Vagina (tissue), 2 donors: ENCODE measurements at regions not wholly inside any gene's neighbourhood (a gene's known extent, or its start where the extent isn't known, plus 50 kb on each side); places are given as distances from the start of the nearest gene placed in this dataset.
A peak's percentile ranks its signal among the peaks of the same experiment; 100 is the strongest.
"Not testable (repeated sequence)": the region's sequence is repeated elsewhere in the genome, so short reads cannot be mapped to it uniquely, and the experiment has no call there.

Experiments
- DNase-seq, 2 donors: peaks; one replicate each; pipeline ENCODE4 v3.0.0-alpha.2; 2017; ENCODE audit errors: extremely low spot score in 2 of 2
- H3K27ac ChIP-seq: fragments of 200-600 bp; sonication (generic); one replicate; pipeline ENCODE4 v1.5.1; 2019
- H3K27me3 ChIP-seq: fragments of 200-600 bp; sonication (generic); one replicate; pipeline ENCODE4 v1.5.1; 2019
- H3K36me3 ChIP-seq, 2 donors: fragments of 200-600 bp; sonication (generic); one replicate each; pipeline ENCODE4 v1.5.1; 2017 to 2019
- H3K4me1 ChIP-seq: fragments of 200-600 bp; sonication (generic); one replicate; pipeline ENCODE4 v1.5.1; 2019
- H3K4me3 ChIP-seq, 2 donors: fragments of 200-600 bp; sonication (generic); 1 replicate in 1 of 2; 2 replicates in 1 of 2; pipeline ENCODE4 v1.5.1; 2016 to 2019
- H3K9me3 ChIP-seq: fragments of 200-600 bp; sonication (generic); one replicate; pipeline ENCODE4 v1.5.1; 2019
- POLR2A ChIP-seq, 2 donors: fragments of 450-650 bp; IDR thresholded peaks; one replicate each; pipeline ENCODE4 v1.6.1; 2017; ENCODE audit warnings: antibody characterized with exemption in 2 of 2, mild to moderate bottlenecking in 2 of 2, moderate library complexity in 2 of 2
- POLR2AphosphoS5 ChIP-seq, 2 donors: sonication (generic); formaldehyde crosslinking; IDR thresholded peaks; one replicate each; pipeline ENCODE4 v1.9.0; 2017; ENCODE audit warnings: antibody characterized with exemption in 2 of 2, mild to moderate bottlenecking in 2 of 2, low read depth in 1 of 2; ENCODE audit not compliant: insufficient read depth in 1 of 2
- intact Hi-C: fragments of 100-400 bp; cut with DNase I; formaldehyde crosslinking; loops from one replicate; pipeline ENCODE4 v1.15.1; 2023
- TF ChIP-seq, protein P1 (sequence below), 3 experiments: fragments of 450-650 bp in 2 of 3; fragments of 200-600 bp in 1 of 3; sonication (generic) in 1 of 3; IDR thresholded peaks; one replicate each; pipeline ENCODE4 v1.5.1; 2017 to 2019; ENCODE audit warnings: antibody characterized with exemption in 3 of 3, mild to moderate bottlenecking in 2 of 3, moderate library complexity in 2 of 3

DNA sequence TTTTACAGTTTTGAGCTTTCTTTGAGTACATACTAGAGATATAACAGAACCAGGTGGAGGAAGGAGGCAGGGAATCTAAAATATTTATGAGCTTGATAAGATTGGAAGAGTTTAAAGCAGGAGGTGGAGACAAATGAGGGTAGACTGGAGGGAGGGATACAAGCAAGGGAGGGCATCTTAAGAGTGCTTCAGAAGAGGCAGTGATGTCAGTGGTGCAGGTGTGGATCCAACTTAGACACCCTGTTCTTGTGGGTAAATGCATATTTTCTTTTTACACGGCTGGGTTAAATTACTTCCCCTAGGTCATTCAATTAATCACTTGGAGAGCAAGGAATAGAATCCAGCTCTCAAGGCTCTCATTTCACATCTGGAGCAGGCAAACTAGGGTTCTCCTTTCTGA is 146.1 kb upstream of the LRIG3 start:
- Histone ChIP-seq H3K27ac (no peak overlapping the region), H3K4me3 (no peak overlapping the region), H3K27me3 (no peaks in the 10 kb centered on the region), H3K9me3 (no peaks in the 10 kb centered on the region), H3K36me3 (no peaks in the 10 kb centered on the region), H3K4me1 (no peaks in the 10 kb centered on the region)
- no peak for DNase-seq
- TF ChIP-seq POLR2A (IDR thresholded peaks at IDR 0.05): no peak
- no peak for TF ChIP-seq POLR2AphosphoS5 (IDR thresholded peaks at IDR 0.05; ENCODE audit: insufficient read depth in 1 of 2, low read depth in 1 of 2)
- TF ChIP-seq, protein P1, sequence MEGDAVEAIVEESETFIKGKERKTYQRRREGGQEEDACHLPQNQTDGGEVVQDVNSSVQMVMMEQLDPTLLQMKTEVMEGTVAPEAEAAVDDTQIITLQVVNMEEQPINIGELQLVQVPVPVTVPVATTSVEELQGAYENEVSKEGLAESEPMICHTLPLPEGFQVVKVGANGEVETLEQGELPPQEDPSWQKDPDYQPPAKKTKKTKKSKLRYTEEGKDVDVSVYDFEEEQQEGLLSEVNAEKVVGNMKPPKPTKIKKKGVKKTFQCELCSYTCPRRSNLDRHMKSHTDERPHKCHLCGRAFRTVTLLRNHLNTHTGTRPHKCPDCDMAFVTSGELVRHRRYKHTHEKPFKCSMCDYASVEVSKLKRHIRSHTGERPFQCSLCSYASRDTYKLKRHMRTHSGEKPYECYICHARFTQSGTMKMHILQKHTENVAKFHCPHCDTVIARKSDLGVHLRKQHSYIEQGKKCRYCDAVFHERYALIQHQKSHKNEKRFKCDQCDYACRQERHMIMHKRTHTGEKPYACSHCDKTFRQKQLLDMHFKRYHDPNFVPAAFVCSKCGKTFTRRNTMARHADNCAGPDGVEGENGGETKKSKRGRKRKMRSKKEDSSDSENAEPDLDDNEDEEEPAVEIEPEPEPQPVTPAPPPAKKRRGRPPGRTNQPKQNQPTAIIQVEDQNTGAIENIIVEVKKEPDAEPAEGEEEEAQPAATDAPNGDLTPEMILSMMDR (IDR thresholded peaks at IDR 0.05): no peak
- intact Hi-C loops: no loop called here

DNA sequence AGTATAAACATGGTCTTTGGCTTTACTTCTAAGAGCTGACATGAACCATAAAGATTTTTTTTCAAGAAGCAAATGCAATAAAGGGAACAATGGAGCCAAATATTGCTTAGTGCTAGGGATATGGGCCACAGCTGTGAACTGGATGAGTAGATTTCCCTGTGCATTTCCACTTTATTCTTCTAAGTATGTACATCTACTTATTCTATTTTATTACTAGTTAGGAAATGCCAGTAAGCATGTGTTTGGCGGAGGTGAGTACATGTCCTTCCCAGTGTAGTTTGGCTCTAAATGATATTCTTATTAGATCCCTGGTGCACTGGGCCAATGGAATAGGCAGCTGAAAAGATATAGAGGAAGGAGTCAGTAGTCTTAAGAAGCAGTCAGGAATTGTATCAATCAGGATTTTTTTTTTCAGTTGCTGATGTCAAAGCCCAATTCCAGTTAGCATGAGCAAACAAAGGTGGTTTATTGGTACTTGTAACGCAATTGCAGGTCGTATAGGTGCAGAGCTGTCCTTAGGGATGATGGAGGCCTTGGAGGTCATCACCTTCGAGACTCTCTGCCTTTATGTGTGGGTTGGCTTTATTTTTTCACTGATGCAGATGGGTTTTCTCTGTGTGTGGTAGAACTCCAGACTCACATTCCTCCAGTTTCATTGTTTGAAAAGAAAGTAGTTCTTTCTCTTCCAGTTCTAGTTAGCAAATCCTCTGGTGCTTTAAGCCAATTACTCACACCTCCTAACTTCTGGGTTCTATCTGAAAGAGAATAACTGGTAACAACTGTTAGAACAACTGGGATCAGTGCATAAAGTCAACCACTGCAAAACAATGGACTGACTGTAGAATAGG is 139.0 kb upstream of the LRIG3 start:
- no peak for DNase-seq
- H3K9me3 ChIP-seq: no peaks in the 10 kb centered on the region
- no peak overlapping the region for H3K4me3 ChIP-seq
- TF ChIP-seq POLR2A (IDR thresholded peaks at IDR 0.05) (no peak), POLR2AphosphoS5 (IDR thresholded peaks at IDR 0.05; ENCODE audit: insufficient read depth in 1 of 2, low read depth in 1 of 2) (no peak)
- TF ChIP-seq, protein P1 (IDR thresholded peaks at IDR 0.05): no peak
- no peaks in the 10 kb centered on the region for H3K36me3 ChIP-seq
- no peak overlapping the region for H3K27ac ChIP-seq
- intact Hi-C loops: no loop called here
- no peaks in the 10 kb centered on the region for H3K4me1 ChIP-seq
- H3K27me3 ChIP-seq: no peaks in the 10 kb centered on the region

DNA sequence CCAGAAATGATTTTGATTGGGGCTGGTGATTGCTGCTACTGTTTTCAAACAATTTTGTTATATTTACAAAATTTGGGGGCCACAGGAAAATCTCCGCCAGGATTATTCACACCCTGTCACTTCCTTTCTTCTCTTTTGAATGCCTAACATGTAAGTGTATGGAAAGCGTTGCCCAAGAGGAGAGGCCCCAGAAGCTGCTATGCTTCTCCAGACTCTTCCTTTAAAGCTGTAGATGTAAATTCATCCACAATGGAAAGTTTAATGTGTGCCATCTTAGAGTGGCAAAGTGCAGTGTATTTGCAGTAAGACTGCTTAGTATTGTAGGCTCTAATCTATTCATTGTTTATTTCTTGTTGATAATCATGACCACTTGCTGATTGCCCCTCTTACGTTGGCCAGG is 136.7 kb upstream of the LRIG3 start:
- no peak overlapping the region for H3K27ac ChIP-seq
- no peak for DNase-seq
- no peaks in the 10 kb centered on the region for H3K27me3 ChIP-seq
- no peaks in the 10 kb centered on the region for H3K4me1 ChIP-seq
- TF ChIP-seq POLR2A (IDR thresholded peaks at IDR 0.05): no peak
- TF ChIP-seq POLR2AphosphoS5 (IDR thresholded peaks at IDR 0.05; ENCODE audit: insufficient read depth in 1 of 2, low read depth in 1 of 2): no peak
- TF ChIP-seq, protein P1 (IDR thresholded peaks at IDR 0.05): no peak
- H3K4me3 ChIP-seq: no peak overlapping the region
- intact Hi-C loops: no loop called here
- no peaks in the 10 kb centered on the region for H3K36me3 ChIP-seq
- H3K9me3 ChIP-seq: no peaks in the 10 kb centered on the region

DNA sequence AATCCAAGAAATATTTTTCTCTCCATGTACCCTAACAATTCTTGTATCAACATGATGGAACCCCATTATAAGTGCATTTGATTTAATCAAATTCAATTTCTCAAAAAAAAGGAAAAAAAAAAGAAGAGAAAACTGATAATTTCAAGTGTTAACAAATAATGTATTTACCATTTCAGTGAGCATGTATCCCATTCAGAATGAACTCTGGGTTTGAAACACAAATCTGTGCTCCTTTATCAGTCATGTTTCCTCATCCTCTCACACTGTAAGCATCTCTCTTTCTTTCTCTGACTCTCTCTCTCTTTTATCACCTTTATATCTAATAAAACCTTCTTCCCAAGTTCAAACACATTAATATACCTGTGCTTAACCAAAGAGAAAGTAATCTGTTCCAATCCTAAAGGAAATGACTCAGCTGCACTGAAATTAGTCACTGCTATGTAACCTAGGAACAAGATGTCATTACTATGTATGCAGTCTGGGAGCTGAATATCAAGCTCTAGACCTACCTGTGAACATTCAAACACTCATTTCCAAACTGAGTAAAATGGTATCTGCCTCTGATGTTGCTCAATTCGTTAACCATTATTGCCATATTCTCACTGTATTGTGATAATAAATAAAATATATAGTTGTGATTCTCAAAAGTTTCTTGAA is 135.0 kb upstream of the LRIG3 start:
- Histone ChIP-seq H3K27ac (no peak overlapping the region), H3K36me3 (no peaks in the 10 kb centered on the region), H3K4me3 (no peak overlapping the region), H3K4me1 (no peaks in the 10 kb centered on the region), H3K27me3 (no peaks in the 10 kb centered on the region), H3K9me3 (no peaks in the 10 kb centered on the region)
- TF ChIP-seq, protein P1 (IDR thresholded peaks at IDR 0.05): no peak
- TF ChIP-seq POLR2A (IDR thresholded peaks at IDR 0.05) (no peak), POLR2AphosphoS5 (IDR thresholded peaks at IDR 0.05; ENCODE audit: insufficient read depth in 1 of 2, low read depth in 1 of 2) (peak in 1 of 2 donors; percentile 74)
- intact Hi-C loops: no loop called here
- no peak for DNase-seq

DNA sequence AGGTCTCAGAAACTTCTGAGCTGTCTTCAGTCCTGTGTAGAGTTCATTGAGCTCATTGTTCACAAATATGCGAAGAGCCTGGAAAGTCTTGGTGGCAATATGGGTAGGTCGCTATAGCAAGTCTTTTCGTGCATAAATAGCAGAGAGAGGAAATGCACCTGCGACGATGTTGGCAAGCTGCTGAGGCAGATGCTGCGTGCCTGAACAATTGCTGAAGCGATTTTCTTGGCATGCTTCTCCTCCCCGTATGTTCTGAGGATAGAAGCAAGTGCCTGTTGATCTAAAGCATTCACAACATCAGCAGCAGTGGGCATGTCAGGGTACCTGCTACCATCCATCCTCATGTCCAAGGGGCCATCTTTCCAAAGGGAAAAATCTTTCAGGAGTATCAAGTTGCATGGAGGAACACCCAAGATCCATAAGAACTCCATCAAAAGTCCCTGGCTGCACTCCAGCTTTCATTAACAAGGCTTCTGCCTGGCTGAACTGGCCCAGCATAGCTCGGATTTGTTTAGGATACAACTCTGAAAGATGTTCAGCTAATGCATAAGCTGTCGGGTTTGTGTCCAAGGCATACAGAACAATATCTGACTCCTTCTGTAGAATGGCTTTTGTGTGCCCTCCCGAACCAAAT is 133.1 kb upstream of the LRIG3 start:
- H3K9me3 ChIP-seq, H3K27me3 ChIP-seq, DNase-seq, intact Hi-C loops, H3K27ac ChIP-seq, H3K36me3 ChIP-seq, H3K4me3 ChIP-seq, H3K4me1 ChIP-seq: not testable (repeated sequence)
